Suppressor macrophage treated with lipopolysaccharide for 4 hours (primary cell): ENCODE measurements at regions not wholly inside any gene's neighbourhood (a gene's known extent, or its start where the extent isn't known, plus 50 kb on each side); places are given as distances from the start of the nearest gene placed in this dataset.

ENCODE experiments used
- DNase-seq: peaks from one replicate; pipeline ENCODE4 v3.0.0-alpha.2; 2020

DNA sequence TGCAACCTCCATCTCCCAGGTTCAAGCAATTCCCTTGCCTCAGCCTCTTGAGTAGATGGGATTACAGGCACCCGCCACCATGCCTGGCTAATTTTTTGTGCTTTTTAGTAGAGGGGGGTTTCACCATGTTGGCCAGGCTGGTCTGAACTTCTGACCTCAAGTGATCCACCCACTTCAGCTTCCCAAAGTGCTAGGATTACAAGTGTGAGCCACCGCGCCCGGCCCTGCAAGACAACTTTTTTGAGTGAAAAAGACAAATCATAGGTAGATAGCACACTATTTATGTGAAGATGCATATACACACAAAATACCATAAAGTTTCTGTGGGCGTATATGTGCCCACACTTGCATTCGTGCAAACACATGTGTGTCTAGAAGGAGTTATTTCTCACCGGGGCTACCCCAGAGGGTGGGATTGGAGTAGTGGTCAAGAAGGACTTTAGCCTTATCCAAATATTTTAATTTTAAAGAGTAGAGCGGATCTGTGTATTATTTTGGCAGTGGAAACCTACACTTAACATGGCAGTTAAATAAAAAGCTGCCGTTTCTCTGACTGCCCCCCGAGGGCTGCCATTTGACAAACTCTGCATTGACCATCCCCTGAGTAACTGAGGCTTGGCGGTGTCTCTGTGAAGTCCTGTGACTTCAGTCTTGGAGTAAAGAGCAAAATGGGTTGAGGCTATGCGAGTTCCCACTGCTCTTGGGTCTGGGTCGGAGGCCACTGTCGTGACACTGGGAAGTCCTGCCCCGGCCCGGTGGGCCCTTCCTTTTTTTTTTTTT is 93.4 kb upstream of the PTCH1 start:
- DNase-seq: no peak

- DNase-seq: no peak
Measured at GRCh38 chr9:95609426-95609825, 92.7 kb upstream of the PTCH1 start.

GRCh38 chr9:95608341-95608740 is 91.6 kb upstream of the PTCH1 start:
- no peak for DNase-seq

- DNase-seq: no peak
Measured at GRCh38 chr9:95607507-95607906, 90.7 kb upstream of the PTCH1 start.

GRCh38 chr9:95606489-95607350 is 89.9 kb upstream of the PTCH1 start:
- DNase-seq: no peak

GRCh38 chr9:95605816-95606488 is 89.2 kb upstream of the PTCH1 start:
- DNase-seq: no peak

GRCh38 chr9:95605101-95605500 is 88.3 kb upstream of the PTCH1 start:
- DNase-seq: no peak

- DNase-seq: no peak
Measured at GRCh38 chr9:95598236-95598635, 81.5 kb upstream of the PTCH1 start.

DNA sequence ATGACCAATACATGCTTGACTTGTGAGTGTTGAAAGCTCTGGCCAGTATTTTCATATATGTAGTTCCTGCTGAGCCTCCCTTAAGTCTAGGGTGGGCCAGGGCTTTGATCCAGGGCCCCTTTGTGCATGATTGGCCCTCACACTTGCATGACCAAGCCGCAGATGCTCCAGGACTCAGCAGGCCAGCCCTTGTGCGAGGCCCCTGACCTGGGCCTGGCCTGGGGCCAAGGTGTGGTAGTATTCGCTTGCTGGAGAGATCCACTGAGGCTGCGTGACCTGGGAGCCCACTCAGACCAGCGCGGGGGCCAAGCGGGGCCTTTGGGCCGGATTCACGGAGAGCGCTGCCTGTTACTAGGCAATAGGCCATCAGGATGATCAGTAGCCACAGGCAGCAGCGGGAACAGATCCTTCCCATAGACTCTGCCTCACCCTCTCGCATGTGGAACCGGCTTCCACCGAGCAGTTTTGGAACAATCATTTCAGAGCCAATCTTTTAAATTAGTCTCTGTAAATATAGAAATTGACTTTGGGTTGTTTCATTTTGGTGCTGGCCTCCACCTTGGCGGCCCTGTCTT is 79.0 kb upstream of the PTCH1 start:
- no peak for DNase-seq

GRCh38 chr9:95592931-95593330 is 76.2 kb upstream of the PTCH1 start:
- DNase-seq: no peak

GRCh38 chr9:95588724-95589588 is 72.2 kb upstream of the PTCH1 start:
- DNase-seq: no peak

DNA sequence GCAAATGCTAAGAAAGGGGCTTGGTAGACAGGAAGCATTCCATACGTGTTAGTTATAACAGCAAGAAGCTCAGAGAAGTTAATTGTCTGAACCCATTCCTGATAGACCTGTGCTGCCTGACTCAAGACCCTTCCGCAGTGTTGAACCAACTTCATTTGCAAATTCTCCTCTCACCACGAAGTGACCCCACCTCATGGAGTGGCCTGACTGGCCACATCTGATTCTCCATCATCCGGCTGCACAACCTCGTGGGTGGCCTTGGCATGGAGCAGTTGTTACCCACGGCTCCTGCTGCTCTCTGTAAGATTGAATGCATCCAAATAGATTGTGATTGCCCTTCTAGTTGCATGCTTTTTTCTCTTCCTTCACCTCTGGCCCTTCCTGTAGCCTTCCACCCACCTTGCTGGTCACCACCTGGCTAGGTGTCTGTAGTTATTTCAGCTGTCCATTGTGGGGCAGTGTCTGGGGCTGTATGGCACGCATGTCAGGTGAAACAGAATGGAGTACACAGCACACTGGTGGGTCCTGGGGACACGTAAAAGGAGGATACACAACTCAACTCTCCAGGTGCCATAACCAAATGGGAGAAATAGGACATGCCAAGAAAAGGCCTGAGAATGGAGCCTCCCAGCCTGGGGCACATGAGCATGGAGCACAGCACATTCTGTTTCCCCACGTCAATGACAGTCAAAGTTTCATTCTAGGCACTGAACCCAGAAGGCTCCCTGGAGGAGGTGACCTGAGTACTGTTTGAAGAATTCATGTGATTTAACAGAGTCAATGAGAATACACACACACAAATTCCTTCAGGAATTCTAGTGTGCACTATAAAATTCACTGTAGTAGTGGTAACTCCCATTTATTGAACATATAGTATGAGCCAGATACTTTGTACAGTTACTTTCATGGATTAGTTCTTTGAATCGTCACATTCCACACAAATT is 70.5 kb upstream of the PTCH1 start:
- DNase-seq: no peak

DNA sequence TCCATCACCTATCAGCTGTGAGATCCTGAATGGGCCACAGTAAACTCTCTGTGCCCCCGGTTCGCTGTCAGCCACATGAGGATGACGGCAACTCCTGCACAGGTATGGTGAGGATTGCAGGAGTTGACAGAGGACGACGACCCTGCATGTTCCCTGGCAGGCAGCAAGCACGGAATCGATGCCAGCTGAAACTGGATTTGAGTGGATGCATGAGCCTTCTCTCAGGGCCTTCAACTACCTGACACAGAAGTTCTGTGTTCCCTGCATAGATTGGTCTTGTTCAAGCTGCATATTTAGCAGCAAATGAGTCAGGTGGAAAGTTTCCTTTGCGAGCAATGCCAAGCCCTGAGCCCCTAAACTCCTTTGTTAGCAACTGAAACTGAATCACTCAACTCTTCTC is 69.6 kb upstream of the PTCH1 start:
- no peak for DNase-seq

- DNase-seq: no peak
Measured at GRCh38 chr9:95585824-95586223, 69.1 kb upstream of the PTCH1 start.

DNA sequence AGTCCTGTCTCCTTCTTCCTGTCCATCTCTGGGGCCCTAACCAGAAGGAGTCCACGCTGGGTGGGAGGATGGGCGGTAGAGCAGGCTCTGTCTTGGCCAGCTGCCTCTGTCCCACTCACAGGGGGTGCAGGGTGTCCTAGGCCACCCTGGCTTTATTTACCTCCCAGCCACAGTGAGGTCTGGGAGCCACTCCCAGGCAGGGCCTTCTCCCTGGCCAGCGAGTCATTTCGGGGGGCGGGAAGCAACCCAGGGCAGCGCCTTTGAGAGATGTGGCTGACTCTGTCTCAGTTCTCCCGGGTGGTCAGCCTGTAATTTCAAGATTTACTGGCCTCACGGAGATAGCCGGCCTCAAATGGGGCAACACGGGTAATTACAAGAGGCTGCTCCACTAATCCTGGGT is 67.4 kb upstream of the PTCH1 start:
- DNase-seq: no peak

GRCh38 chr9:95581900-95582299 is 65.1 kb upstream of the PTCH1 start:
- DNase-seq: no peak

GRCh38 chr9:95580812-95581761 is 64.3 kb upstream of the PTCH1 start:
- DNase-seq: no peak

GRCh38 chr9:95574866-95575553 is 58.2 kb upstream of the PTCH1 start:
- DNase-seq: no peak

- no peak for DNase-seq
Measured at GRCh38 chr9:95574176-95574575, 57.4 kb upstream of the PTCH1 start.
